ENCODE measurements at regions not wholly inside any gene's neighbourhood (a gene's known extent, or its start where the extent isn't known, plus 50 kb on each side); places are given as distances from the start of the nearest gene placed in this dataset.

DNA sequence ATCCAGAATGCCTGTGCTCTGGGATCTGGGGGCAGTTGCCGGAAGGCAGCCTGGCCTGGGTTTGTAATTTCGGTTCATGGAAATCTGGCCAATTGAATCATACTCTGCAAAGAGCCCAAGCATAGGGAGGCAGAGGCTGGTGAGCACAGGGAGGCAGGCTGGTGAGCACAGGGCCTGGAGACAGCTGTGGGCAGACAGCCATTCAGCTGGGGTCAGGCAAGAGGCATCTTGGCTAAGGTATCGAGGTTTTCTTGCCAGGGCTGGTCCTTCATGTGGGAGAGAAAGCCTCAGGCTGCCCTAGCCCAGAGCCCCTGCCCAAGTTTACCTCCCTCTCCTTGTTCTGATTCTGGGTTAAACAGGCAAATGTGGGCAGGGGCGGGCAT is 63.7 kb upstream of the BAIAP2L1 start:
- TF ChIP-seq EZH2phosphoT487 (IDR thresholded peaks at IDR 0.05; ENCODE audit: borderline replicate concordance), result no peak
- TF ChIP-seq, protein P1, sequence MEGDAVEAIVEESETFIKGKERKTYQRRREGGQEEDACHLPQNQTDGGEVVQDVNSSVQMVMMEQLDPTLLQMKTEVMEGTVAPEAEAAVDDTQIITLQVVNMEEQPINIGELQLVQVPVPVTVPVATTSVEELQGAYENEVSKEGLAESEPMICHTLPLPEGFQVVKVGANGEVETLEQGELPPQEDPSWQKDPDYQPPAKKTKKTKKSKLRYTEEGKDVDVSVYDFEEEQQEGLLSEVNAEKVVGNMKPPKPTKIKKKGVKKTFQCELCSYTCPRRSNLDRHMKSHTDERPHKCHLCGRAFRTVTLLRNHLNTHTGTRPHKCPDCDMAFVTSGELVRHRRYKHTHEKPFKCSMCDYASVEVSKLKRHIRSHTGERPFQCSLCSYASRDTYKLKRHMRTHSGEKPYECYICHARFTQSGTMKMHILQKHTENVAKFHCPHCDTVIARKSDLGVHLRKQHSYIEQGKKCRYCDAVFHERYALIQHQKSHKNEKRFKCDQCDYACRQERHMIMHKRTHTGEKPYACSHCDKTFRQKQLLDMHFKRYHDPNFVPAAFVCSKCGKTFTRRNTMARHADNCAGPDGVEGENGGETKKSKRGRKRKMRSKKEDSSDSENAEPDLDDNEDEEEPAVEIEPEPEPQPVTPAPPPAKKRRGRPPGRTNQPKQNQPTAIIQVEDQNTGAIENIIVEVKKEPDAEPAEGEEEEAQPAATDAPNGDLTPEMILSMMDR (conservative IDR thresholded peaks at IDR 0.05; ENCODE audit: low read length), result no peak
- H3K36me3 ChIP-seq (ENCODE audit: insufficient read depth, low read length), result no peaks in the 10 kb centered on the region
- no peaks in the 10 kb centered on the region for H3K9me3 ChIP-seq (ENCODE audit: insufficient read depth, low read depth, low read length)
- H3K9ac ChIP-seq (ENCODE audit: low read depth, low read length, poor library complexity, severe bottlenecking), result no peak overlapping the region
- H3K4me3 ChIP-seq (ENCODE audit: low read length, poor library complexity, severe bottlenecking), result no peak overlapping the region
- H3K4me1 ChIP-seq (ENCODE audit: insufficient read depth, low read length, poor library complexity, severe bottlenecking), result no peaks in the 10 kb centered on the region
- no peaks in the 10 kb centered on the region for H4K20me1 ChIP-seq (ENCODE audit: insufficient read depth, low read length, poor library complexity, severe bottlenecking)
- no peaks in the 10 kb centered on the region for H3K79me2 ChIP-seq (ENCODE audit: insufficient read depth, low read length)
- H2AFZ ChIP-seq (ENCODE audit: low read length), result no peak overlapping the region
- H3K9me2 ChIP-seq (replicated peaks; ENCODE audit: low read depth, low read length), result no peaks in the 10 kb centered on the region
- H3K27me3 ChIP-seq (ENCODE audit: insufficient read depth, low read length, poor library complexity, severe bottlenecking), result no peaks in the 10 kb centered on the region
- no peak overlapping the region for H3K4me2 ChIP-seq (ENCODE audit: low read depth, low read length, poor library complexity, severe bottlenecking)
- H3F3A ChIP-seq (ENCODE audit: low read depth), result no peaks in the 10 kb centered on the region

DNA sequence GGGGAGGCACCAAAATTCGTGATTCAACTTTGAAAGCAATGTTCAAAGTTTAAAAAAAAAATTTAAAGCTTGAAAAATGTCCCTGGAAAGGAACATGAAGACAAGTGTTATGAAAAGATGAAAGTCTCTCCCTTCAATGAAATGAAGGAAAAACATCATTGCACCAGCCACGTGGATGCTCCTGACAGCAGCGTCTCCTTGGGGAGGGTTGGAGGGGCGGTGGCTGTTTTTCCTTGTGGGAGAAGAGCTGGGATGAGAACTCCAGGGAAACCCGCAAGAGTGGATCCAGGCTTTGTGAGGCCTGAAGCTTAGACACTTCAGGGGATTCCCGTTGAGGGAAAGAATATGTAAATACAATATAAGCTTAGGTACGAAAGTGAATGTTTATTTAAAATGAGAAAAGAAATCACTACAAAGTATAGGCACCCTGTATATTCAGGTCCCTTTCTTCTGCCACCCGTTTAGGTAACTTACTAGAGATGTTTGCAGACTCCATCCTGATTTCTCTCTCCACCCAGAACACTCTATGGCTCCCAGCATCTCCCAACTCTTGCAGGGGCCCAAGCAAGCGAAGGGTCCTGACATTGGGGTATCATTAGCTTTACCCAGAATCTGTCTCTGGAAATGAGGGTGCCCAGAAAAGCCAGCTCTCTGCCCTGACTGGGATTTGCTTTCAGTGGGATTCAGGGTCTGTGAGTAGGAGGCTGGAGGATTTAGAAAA is 63.1 kb upstream of the BAIAP2L1 start:
- Histone ChIP-seq H3K4me1 (ENCODE audit: insufficient read depth, low read length, poor library complexity, severe bottlenecking) (no peaks in the 10 kb centered on the region), H2AFZ (ENCODE audit: low read length) (no peak overlapping the region), H3K9me2 (replicated peaks; ENCODE audit: low read depth, low read length) (no peaks in the 10 kb centered on the region), H3K9me3 (ENCODE audit: insufficient read depth, low read depth, low read length) (no peaks in the 10 kb centered on the region), H3K4me2 (ENCODE audit: low read depth, low read length, poor library complexity, severe bottlenecking) (no peak overlapping the region), H3K79me2 (ENCODE audit: insufficient read depth, low read length) (no peaks in the 10 kb centered on the region), H3K36me3 (ENCODE audit: insufficient read depth, low read length) (no peaks in the 10 kb centered on the region), H3K9ac (ENCODE audit: low read depth, low read length, poor library complexity, severe bottlenecking) (no peak overlapping the region), H3K4me3 (ENCODE audit: low read length, poor library complexity, severe bottlenecking) (no peak overlapping the region), H4K20me1 (ENCODE audit: insufficient read depth, low read length, poor library complexity, severe bottlenecking) (no peaks in the 10 kb centered on the region), H3F3A (ENCODE audit: low read depth) (no peaks in the 10 kb centered on the region), H3K27me3 (ENCODE audit: insufficient read depth, low read length, poor library complexity, severe bottlenecking) (no peaks in the 10 kb centered on the region)
- TF ChIP-seq EZH2phosphoT487 (IDR thresholded peaks at IDR 0.05; ENCODE audit: borderline replicate concordance), result no peak
- TF ChIP-seq, protein P1 (conservative IDR thresholded peaks at IDR 0.05; ENCODE audit: low read length), result no peak

DNA sequence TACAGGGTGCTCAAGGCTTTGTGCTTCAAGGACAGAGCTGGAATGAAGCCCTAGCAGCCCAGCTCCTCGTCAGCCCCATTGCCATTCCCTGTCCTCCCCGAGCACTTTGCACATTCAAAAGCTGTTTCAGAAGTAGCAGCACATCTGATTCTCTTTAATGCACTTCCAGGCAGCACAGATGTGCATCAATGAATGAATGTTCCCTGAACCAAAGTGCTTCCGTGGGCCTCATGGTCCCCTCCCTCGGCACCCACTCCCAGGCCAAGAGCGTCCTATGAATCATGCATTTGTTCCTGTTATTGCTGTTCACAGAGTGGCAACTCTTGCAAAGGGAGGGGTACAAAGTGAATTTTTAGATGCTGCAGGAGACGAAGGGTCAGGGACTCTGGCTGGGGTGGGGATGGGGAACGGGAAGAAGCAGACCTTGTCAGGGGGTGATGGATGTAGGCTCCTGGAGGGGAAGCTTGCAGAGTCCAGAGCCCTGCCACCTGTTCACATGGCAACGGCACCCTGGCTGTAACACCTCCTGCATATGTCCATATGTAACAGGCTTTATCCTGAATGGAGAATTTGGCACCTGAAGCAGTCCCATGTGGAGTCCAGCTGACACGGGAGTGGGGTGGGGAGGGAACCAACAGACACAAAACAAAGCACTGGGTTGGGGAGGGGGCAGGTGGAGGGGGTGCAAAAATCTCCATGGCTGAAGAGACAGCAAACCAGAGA is 62.2 kb upstream of the BAIAP2L1 start:
- H2AFZ ChIP-seq (ENCODE audit: low read length), result no peak overlapping the region
- no peaks in the 10 kb centered on the region for H3K9me2 ChIP-seq (replicated peaks; ENCODE audit: low read depth, low read length)
- H3K27me3 ChIP-seq (ENCODE audit: insufficient read depth, low read length, poor library complexity, severe bottlenecking), result no peaks in the 10 kb centered on the region
- no peak overlapping the region for H3K9ac ChIP-seq (ENCODE audit: low read depth, low read length, poor library complexity, severe bottlenecking)
- no peaks in the 10 kb centered on the region for H3K36me3 ChIP-seq (ENCODE audit: insufficient read depth, low read length)
- H3F3A ChIP-seq (ENCODE audit: low read depth), result no peaks in the 10 kb centered on the region
- no peaks in the 10 kb centered on the region for H4K20me1 ChIP-seq (ENCODE audit: insufficient read depth, low read length, poor library complexity, severe bottlenecking)
- H3K4me2 ChIP-seq (ENCODE audit: low read depth, low read length, poor library complexity, severe bottlenecking), result no peak overlapping the region
- no peak overlapping the region for H3K4me3 ChIP-seq (ENCODE audit: low read length, poor library complexity, severe bottlenecking)
- no peak for TF ChIP-seq EZH2phosphoT487 (IDR thresholded peaks at IDR 0.05; ENCODE audit: borderline replicate concordance)
- TF ChIP-seq, protein P1 (conservative IDR thresholded peaks at IDR 0.05; ENCODE audit: low read length), result no peak
- no peaks in the 10 kb centered on the region for H3K4me1 ChIP-seq (ENCODE audit: insufficient read depth, low read length, poor library complexity, severe bottlenecking)
- H3K9me3 ChIP-seq (ENCODE audit: insufficient read depth, low read depth, low read length), result no peaks in the 10 kb centered on the region
- no peaks in the 10 kb centered on the region for H3K79me2 ChIP-seq (ENCODE audit: insufficient read depth, low read length)

Data from Loucy (cell line).